Kidney glomerular epithelial cell (primary cell): ENCODE measurements at regions not wholly inside any gene's neighbourhood (a gene's known extent, or its start where the extent isn't known, plus 50 kb on each side); places are given as distances from the start of the nearest gene placed in this dataset.
"Not testable (repeated sequence)": the region's sequence is repeated elsewhere in the genome, so short reads cannot be mapped to it uniquely, and the experiment has no call there.

ENCODE experiments used
- DNase-seq: peaks from one replicate; lab custom pipeline; 2025; lab: John Stamatoyannopoulos, UW

DNA sequence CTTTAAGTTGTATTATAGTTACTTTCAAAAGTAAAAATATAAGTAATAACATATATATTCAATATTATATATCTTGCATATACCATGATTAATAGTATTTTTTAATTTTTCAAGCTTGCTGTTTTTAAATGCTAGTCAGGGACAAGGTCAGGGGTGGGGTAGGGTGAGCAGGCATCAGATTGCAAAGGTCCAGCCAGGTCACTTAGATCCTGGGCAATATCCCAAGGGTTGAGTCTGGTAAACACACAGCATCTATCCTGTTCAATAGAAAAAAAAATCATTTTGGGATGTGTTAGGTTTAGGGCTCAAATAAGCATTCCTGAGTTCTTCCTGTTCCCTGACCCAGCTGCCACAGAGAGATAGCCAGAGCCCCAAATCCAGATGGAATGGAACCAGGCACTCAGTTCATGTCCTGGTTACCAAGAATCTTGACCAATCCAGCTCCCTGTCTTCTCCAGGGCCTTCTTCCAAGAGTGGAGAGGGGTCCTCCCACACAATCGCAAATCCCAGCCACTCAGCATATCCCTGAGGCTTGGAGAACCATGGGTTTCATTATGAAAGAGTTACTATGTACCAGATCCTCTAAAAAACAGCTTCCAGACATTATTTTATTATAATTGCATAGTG lies 134.9 kb upstream of the TOP1 start:
- no peak for DNase-seq

DNA sequence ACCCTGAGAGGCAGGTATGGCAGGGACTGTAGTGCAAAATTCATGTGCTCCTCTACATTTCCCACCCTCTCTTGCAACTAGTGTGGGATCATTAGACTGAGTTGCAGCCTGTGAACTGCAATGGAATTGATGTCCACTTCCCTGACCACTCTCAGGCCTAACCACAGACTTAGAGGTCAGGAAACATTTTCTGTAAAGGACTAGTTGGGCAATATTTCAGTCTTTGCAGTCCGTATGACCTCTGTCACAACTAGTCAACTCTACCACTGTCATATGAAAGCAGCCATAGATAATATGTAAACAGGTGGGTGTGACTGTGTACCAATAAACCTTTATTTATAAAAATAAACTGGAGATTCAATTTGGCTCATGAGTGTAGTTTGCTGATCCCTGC lies 134.4 kb upstream of the TOP1 start:
- DNase-seq: no peak

DNA sequence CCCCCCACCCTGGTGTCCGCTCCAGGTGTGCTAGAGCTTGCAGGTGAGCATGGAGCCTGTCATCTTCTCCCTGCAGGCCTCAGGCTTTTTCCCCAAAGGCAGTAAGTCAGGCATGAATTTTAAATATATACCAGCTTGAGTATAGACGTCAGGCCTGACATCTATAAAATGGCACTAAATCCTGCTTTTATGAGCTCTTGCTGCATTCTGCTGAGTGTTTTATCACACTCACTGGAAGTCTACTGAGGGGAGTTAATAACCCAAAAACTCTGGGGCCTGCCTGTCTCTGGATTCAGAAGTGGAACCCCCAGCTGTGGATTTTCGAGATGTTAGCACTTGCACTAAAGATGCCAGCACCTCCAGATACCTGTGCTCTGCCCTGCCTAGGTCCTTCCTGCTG lies 133.4 kb upstream of the TOP1 start:
- DNase-seq: no peak

DNA sequence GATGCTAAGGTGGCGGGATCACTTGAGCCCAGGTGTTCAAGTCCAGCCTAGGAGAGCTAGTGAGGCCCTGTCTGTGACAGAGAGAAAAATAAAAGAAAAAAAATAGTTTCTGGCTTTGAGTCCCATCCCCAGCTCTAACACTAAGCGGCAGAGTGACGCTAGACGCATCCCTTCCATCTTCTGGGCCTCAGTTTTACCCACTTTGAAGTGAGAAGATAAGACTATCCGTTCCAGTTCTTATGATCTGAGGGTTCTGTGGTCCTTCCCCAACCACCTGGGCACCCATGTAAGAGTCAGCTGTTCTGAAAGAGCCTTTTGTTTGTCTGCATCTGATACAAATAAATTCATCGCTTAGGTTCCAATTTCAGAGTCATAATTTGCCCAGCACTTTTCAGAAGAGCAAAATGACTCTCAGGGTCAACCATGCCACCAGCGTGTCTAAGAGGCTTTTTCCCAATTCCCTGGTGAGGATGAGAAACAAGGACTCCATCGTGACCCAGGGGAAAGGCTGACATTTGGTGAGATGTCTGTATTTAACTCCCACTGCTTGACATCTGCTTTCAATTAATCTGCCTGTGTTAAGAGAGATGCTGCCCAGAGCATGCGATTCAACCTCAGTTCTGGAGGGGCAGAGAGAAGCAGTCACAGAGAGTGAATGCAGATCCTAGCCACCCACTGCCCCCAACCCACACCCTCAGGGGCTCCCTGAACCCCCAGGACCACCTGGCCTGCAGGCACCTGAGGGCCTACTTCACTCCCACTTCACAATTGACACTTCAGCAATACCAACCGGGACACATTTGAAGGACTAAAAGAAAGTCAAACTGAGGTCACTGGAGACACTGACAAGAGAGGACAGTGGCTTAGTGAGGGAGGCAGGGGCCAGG lies 131.6 kb upstream of the TOP1 start:
- no peak for DNase-seq

DNA sequence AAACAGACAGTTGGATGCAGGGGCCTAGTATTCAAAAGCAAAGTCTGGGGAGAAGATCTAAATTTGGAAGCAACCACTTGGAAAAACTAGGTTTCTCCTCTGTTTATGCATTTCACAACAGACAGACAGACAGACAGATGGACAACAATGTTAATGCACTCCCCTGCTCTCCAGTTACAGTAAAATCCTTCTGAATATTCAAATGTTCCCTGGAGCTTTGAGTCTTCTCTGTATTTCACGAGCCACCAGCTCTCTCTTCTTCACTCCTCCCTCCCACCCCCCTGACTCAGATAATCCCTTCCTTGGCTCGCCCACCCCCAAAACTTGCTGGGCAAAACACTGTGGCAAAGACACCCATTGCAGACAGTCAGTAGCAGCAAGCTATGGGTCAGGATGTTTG lies 129.3 kb upstream of the TOP1 start:
- no peak for DNase-seq

DNA sequence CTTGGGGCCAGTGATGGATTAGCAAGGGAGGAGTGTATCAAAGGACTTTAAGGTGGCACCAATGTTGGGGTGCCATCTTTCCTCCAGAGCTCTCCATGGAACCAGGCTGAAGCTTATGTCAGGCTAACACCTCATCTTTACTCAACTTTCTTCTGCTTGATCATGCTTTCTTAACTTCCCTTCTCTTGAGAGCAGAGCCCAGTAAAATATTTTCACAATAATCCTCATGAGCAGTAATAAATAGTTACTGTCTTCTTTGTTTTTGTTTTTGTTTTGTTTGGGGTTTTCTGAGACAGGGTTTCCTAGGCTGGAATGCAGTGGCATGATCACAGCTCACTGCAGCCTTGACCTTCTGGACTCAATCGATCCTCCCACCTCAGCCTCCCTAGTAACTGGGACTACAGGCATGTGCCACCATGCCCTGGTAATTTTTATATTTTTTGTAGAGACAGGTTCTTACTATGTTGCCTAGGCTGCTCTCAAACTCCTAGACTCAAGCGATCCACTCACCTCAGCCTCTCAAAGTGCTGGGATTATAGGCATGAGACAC lies 127.9 kb upstream of the TOP1 start:
- DNase-seq: no peak

DNA sequence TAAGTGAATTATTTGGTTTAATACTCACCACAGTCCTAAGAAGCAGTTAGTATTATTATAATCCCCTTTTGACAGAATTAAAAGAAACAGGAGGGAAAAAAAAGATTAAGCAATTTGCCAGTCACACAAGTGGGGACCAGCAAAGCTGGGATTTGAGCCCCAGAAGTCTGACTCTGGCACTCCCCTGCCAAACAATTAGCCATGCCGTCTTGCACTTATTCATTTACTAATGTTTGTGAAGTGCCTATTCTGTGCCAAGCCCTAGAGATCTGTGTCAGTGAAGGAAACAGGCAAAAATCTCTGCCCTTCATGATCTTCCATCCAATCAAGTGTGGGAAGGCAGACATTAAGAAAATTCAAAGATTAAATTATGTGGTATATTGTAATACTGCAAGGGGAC lies 126.0 kb upstream of the TOP1 start:
- no peak for DNase-seq

DNA sequence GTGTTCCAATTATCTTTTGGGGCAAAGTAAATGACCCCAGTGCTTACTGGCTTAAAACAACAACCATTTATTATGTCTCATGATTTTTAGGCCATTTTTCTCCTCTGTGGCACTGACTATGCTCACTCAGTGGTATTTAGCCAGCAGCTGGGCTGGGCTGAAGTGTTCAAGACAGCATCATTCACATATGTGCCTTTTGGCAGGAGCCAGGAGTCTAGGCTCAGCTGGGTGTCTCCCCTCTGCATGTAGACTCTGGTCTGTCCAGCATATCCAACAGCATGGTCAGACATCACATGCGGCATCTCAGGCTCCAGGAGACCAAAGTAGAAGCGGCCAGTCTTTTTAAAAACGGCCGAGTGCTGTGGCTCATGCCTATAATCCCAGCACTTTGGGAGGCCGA lies 120.3 kb upstream of the TOP1 start:
- DNase-seq: no peak

DNA sequence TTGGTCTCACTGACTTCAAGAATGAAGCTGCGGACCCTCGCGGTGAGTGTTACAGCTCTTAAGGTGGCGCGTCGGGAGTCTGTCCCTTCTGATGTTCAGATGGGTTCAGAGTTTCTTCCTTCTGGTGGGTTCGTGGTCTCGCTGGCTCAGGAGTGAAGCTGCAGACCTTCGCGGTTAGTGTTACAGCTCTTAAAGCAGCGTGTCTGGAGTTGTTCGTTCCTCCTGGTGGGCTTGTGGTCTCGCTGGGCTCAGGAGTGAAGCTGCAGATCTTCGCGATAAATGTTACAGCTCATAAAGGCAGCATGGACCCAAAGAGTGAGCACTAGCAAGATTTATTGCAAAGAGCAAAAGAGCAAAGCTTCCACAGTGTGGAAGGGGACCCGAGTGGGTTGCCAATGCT lies 119.1 kb upstream of the TOP1 start:
- DNase-seq: not testable (repeated sequence)

DNA sequence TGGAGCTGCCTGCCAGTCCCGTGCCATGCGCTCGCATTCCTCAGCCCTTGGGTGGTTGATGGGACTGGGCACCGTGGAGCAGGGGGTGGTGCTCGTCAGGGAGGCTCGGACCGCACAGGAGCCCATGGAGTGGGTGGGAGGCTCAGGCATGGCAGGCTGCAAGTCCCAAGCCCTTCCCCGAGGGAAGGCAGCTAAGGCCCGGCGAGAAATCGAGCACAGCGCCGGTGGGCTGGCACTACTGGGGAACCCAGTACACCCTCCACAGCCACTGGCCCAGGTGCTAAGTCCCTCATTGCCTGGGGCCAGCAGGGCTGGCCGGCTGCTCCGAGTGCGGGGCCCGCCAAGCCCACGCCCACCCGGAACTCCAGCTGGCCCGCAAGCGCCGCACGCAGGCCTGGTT lies 118.2 kb upstream of the TOP1 start:
- not testable (repeated sequence) for DNase-seq

DNA sequence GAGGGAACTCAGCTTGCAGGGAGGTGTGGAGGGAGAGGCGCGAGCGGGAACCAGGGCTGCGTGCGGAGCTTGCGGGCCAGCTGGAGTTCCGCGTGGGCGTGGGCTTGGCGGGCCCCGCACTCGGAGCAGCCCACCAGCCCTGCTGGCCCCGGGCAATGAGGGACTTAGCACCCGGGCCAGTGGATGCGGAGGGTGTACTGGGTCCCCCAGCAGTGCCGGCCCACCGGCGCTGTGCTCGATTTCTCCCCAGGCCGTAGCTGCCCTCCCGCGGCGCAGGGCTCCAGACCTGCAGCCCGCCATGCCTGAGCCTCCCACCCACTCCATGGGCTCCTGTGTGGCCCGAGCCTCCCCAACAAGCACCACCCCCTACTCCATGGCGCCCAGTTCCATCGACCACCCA lies 117.5 kb upstream of the TOP1 start:
- not testable (repeated sequence) for DNase-seq

DNA sequence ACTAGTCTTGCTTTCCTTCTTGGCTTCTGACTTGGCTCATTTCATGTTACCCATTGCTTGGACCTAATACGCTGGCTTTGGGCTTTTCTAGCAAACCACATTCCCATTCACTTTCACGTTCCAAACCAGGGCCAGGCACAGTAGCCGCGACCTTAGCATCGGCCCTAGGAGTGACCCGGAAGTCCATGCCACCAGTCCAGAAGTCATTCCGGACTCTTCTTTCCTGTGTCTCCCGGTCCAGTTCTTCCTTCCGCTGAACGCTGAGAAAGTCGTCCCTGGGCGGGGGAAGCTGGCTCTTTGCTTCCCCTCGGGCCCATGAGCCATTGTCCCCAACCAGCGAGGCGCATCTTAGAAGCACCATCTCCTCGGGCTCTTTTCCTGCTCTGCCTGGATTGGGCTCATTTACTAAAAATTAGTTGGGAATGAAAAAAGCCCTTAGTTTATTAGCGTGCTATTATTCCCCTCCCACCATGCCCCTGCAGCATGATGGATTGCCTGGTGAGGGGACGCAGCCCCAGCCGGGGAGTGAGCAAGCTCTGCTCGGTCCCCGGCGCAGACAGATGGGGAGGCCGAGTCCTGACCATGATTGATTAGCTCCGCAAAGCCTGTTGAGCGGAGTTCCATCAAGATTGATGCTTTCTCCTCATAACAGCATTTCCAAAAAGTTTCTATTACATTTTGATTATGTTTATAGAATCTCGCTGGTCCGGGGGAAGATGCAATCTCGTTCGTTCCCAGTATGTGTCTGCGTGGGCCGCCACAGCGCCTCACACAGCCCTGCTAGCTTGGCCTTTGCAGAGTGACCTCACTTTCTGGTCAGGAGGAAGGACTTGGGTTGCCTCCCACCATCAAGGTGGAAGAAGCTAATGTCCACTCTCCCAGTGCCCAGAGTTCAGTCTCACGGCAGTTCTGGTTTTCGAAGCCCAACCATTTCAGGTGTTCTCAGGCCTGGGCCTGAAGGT lies 115.1 kb upstream of the TOP1 start:
- DNase-seq: no peak

DNA sequence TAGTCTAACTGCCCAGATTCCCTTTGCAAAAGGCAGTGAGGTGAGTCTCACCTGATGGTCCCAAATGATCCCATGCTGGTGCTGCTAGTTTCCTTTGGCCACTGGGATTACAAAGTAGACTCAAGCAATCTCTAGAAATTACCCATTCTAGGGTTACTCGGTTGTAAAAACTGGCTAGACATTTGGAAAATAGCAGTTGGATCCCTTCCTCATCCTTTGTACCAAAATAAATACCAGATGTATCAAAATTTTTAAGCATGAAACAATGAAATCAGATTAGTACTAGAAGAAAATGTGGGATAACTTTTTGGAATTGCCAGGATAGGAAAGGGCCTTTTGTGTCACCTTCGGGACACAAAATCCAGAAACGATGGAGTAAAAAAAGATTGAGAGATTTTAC lies 112.9 kb upstream of the TOP1 start:
- DNase-seq: no peak

DNA sequence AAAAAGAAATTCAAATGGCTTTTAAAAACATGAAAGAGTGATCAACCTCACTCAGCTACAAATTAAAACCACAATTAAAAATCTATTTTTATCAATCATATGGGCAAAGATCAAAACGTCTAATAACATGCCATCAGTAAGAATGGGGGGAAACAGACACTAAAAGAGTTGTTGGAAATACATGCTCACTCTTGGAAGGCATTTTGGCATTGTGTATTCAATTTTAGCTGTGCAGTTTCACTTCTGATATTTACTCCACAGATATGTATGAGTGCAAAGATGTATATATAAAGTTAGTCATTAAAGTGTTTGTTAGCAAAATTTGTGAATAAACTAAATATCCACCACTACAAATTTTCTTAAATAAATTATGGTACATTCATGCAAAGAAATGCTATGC lies 112.3 kb upstream of the TOP1 start:
- DNase-seq: no peak

DNA sequence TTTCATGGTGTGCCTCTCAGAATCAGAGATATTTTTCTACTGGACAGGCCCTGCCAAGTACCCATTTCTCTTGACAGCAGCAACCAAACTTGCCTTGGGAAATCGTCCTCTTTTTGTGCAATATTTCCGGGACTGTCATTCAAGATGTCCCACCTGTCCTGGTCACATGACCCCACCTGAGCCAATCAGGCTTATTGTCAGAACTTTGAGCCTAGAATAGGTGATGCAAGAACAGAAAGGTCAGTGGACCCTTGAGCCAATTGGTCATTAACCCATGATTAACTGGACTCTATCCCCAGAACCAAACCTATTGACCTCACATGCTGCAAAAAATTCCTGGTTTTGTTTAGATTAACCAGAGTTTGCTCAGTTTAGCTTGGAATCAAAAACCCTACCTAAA lies 108.3 kb upstream of the TOP1 start:
- DNase-seq: no peak

DNA sequence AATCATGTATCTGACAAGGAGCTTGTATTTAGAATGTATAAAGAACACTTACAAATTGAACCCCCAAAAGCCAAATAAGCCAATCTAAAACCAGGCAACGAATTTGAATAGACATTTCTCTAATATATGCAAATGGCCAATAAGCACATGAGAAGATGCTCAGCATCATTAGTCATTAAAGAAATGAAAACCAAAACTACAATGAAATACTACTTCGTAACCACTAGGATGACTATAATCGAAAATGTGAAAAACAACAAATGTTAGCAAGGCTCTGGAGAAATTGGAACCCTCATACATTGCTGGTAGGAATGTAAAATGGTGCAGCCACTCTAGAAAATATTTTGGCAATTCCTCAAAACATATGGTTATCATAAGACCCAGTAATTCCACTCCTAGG lies 105.8 kb upstream of the TOP1 start:
- DNase-seq: no peak

DNA sequence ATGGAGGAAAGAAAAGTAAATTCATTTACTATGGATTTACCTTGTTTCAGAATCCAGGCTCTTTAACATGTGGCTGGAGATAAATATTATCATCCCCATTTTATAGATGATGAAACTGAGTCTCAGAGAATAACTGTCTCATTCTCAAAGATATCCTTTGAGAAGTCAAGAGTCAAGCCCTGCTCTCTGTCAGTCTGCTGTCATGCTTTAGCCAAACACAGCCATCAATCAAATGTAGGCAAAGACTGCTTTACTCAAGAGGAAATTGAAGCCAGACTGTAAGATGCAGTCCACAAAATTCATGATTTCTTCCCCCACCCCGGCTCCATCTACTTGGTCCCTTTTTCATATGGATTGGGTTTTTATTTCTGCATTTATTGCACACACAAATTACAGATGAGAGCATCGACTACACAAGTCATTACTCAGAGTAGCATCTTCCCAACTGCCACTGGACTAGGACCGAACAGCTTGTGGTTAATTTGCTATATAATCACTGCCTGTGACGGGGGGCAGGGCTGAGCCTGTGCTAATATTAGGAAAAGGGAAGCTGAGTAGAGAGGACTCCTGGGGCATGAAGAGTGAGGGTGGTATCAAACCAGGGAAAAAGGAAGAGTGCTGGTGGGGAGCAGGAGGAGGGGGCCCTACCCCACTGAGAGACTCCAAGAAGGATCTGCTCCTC lies 102.7 kb upstream of the TOP1 start:
- DNase-seq: no peak

DNA sequence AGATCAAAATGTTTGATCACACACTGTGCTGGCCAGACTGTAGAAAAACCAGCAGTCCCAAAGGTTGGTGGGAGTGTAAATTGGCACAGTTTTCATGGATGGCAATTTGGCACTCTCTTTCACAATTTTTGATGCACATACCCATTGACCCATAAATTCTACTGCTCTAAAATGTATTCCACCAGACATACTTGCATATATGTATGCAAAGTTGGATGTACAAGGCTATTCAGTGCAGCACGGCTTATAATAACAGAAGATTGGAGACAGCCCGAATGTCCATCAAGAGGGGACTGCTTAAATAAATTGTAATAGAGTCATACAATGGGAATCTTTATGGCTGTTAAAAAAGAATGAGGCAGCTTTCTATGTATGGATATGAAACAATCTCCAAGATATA lies 101.7 kb upstream of the TOP1 start:
- DNase-seq: no peak

DNA sequence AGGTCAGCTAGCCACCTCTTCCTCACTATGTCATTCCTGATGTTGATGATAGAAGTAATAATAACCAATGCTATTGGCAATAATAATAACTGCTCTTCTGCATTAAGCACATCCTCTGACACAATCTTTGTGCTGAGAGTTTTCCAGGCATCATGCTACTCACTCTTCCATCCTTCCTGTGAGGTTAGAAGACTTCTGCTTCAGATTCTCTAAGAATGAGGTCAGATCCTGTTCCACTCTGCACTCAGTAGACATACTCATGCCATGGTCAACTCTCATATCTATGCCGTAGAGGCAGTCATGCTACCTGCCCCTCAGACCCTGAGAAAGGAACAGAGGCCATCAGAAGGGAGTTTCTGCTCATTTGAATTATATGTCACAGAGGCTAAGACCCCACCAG lies 98.1 kb upstream of the TOP1 start:
- no peak for DNase-seq

DNA sequence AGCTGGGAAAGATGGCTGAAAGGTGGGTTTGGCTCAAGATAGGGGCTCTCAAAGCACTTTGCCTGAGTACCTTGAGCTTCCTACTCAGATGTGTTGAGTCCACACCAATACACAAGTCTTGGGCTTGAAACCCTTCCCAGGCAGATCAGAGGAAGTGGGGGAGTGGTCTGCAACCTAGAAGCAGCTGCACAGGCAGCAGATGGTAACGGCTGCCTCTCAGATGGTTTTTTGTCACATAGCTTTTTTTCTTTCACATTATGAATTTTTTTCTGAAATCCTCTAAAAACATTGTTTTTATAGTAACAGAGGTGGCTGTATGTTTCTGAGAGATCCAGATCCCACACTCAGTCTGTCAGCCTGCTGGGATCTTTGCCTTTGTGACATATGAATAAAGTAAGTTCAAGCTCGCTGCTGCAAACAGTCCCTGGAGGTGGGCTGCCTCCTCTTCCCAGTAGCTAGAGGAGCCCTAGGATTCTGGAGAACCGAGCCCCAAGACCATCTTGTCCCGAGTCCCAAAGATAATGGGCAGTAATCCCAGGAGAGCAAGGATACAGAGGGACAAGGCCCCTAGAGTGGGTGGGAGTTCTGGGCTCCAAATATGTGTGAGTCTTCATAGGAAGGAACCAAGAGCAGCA lies 97.1 kb upstream of the TOP1 start:
- no peak for DNase-seq

DNA sequence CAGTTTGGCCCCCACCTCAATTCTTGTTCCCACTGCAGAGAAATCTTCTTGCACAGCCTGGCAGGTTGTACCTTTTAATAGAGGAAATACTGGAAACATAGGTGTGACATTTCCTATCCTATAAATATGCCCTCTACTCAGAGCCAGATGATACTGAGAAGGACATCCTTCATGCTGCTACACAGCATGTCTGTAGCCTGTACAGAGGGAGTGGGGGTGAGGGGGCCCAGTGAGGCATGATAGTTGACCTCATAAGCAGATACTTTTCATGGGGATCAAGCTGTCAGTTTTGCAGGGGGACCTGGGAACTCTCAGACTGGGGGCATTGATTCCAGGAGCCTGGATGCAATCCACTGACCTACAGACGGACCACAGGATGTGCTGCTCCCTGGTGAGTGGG lies 96.2 kb upstream of the TOP1 start:
- no peak for DNase-seq
